Spleen (tissue), 11 donors: ENCODE measurements at regions not wholly inside any gene's neighbourhood (a gene's known extent, or its start where the extent isn't known, plus 50 kb on each side); places are given as distances from the start of the nearest gene placed in this dataset.
"Not testable (repeated sequence)": the region's sequence is repeated elsewhere in the genome, so short reads cannot be mapped to it uniquely, and the experiment has no call there.

Experiments
- DNase-seq: peaks from one replicate; pipeline ENCODE4 v3.0.0-alpha.2; 2020
- H3K27ac ChIP-seq, 8 donors: fragments of 200-600 bp; sonication (generic) in 7 of 8; 1 replicate in 4 of 8; 2 replicates in 4 of 8; pipeline versions ENCODE4 v1.5.0 to v1.8.0; 2016 to 2021; ENCODE audit warnings: inconsistent platforms in 4 of 8, mild to moderate bottlenecking in 4 of 8, moderate library complexity in 1 of 8
- H3K27me3 ChIP-seq, 7 donors: fragments of 200-600 bp; sonication (generic) in 6 of 7; replicated peaks in 1 of 7; 1 replicate in 4 of 7; 2 replicates in 3 of 7; pipeline versions ENCODE4 v1.5.0 to v1.8.0; 2016 to 2021; ENCODE audit warnings: inconsistent platforms in 3 of 7, mild to moderate bottlenecking in 1 of 7
- H3K36me3 ChIP-seq, 6 donors: fragments of 200-600 bp; sonication (generic) in 5 of 6; 1 replicate in 4 of 6; 2 replicates in 2 of 6; pipeline versions ENCODE4 v1.5.0 to v1.8.0; 2016 to 2021; ENCODE audit warnings: inconsistent platforms in 2 of 6
- H3K4me1 ChIP-seq, 6 donors: fragments of 200-600 bp; sonication (generic) in 5 of 6; 1 replicate in 3 of 6; 2 replicates in 3 of 6; pipeline versions ENCODE4 v1.5.0 to v1.8.0; 2016 to 2021; ENCODE audit warnings: inconsistent platforms in 3 of 6
- H3K4me3 ChIP-seq, 8 donors: fragments of 200-600 bp; sonication (generic) in 7 of 8; 1 replicate in 4 of 8; 2 replicates in 4 of 8; pipeline versions ENCODE4 v1.5.0 to v1.8.0; 2016 to 2021; ENCODE audit warnings: inconsistent platforms in 4 of 8, mild to moderate bottlenecking in 4 of 8, moderate library complexity in 2 of 8
- H3K9me3 ChIP-seq, 8 donors: fragments of 200-600 bp; sonication (generic) in 7 of 8; 1 replicate in 4 of 8; 2 replicates in 4 of 8; pipeline versions ENCODE4 v1.5.0 to v1.8.0; 2016 to 2021; ENCODE audit warnings: inconsistent platforms in 4 of 8
- POLR2A ChIP-seq, 3 donors: fragments of 450-650 bp; IDR thresholded peaks; one replicate each; pipeline ENCODE4 v1.5.1; 2017; ENCODE audit warnings: antibody characterized with exemption in 3 of 3, mild to moderate bottlenecking in 1 of 3
- POLR2AphosphoS5 ChIP-seq, 3 donors: sonication (generic); formaldehyde crosslinking; IDR thresholded peaks; one replicate each; pipeline ENCODE4 v1.5.1; 2017; ENCODE audit warnings: antibody characterized with exemption in 3 of 3
- WGBS, 5 donors: extraction: QIAGEN DNeasy Blood & Tissue Kit in 3 of 5; methylation state at CpG; one replicate each; pipeline versions ENCODE4 v1.1.5 to v1.1.7; 2013 to 2018; 5-methylcytosine and 5-hydroxymethylcytosine counted together
- intact Hi-C: fragments of 100-400 bp; cut with DNase I; formaldehyde crosslinking; loops from one replicate; pipeline ENCODE4 v1.15.0; 2023; ENCODE audit warnings: low total_unique reads
- TF ChIP-seq, protein P1 (sequence below), 11 experiments: fragments of 200-600 bp in 7 of 11; fragments of 450-650 bp in 4 of 11; sonication (generic) in 4 of 11; IDR thresholded peaks in 8 of 11; conservative IDR thresholded peaks in 3 of 11; 1 replicate in 7 of 11; 2 replicates in 4 of 11; pipeline versions ENCODE4 v1.4.0 to v1.8.0; 2016 to 2021; ENCODE audit warnings: antibody characterized with exemption in 11 of 11, inconsistent platforms in 4 of 11, mild to moderate bottlenecking in 1 of 11
- donor health status: healthy with polysubstance abuse.
- donor health status: DM: no; HTN: no; CAD: no; lungs with moderate emphysema.
- donor health status: DM: no; HTN: no; CAD: no.
- donor health status: Bipolar disorder and iron deficiency.
- donor health status: healthy.
- donor health status: DM: no; HTN: no; CAD: no.
- donor health status: DM: yes; HTN: yes; CAD: no.

DNA sequence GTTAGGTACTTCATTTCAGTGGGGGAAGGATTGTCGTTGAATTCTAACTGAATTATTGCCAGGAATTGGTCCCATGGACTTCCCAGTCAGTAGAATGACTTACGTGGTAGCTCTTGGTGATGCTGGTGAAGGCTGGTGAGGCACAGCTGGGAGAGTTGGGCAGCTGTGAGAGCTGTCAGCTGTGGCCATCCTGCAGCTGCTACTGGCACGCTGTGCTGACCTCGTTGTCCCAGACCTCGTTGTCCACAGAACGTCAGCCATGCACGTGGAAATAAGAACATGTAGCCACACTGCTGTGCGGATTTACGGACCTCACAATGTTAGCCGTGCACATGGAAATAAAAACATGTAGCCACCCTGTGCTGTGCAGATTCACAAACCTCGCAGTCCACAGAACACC is 102.3 kb downstream of the NPIPB11 start:
- Histone ChIP-seq H3K4me3 (no peak overlapping the region), H3K27me3 (no peaks in the 10 kb centered on the region), H3K36me3 (peaks cover 0 to 34% (median 0%) of the 10 kb centered on the region in 6 donors), H3K4me1 (peaks cover 0 to 15% (median 5%) of the 10 kb centered on the region in 6 donors), H3K27ac (no peak overlapping the region), H3K9me3 (no peaks in the 10 kb centered on the region)
- intact Hi-C loops = no loop called here
- TF ChIP-seq POLR2AphosphoS5 (IDR thresholded peaks at IDR 0.05) (no peak), POLR2A (IDR thresholded peaks at IDR 0.05) (no peak)
- DNase-seq = no peak
- 73 to 84% (median 78%) methylated on average over 7 to 11 of the region's 11 CpGs for WGBS, 5 donors

DNA sequence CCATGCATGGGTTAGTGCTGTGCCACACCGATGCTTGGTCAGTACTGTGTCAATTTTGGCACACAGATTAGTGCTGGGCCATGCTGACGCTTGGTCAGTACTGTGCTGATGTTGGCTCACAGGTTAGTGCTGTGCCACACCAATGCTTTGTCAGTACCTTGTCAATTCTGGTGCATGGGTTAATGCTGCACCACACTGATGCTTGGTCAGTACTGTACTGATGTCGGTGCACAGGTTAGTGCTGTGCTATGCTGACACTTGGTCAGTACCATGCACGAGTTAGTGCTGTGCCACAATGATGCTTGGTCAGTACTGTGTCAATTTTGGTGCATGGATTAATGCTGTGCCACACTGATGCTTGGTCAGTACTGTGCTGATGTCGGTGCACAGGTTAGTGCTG is 103.0 kb downstream of the NPIPB11 start:
- Histone ChIP-seq H3K27me3 (no peaks in the 10 kb centered on the region), H3K4me1 (peaks cover 0 to 13% (median 5%) of the 10 kb centered on the region in 6 donors), H3K27ac (no peak overlapping the region), H3K4me3 (no peak overlapping the region), H3K9me3 (no peaks in the 10 kb centered on the region), H3K36me3 (peaks cover 0 to 34% (median 0%) of the 10 kb centered on the region in 6 donors)
- intact Hi-C loops = no loop called here
- no peak for DNase-seq
- TF ChIP-seq POLR2AphosphoS5 (IDR thresholded peaks at IDR 0.05) (no peak), POLR2A (IDR thresholded peaks at IDR 0.05) (no peak)
- TF ChIP-seq, protein P1, sequence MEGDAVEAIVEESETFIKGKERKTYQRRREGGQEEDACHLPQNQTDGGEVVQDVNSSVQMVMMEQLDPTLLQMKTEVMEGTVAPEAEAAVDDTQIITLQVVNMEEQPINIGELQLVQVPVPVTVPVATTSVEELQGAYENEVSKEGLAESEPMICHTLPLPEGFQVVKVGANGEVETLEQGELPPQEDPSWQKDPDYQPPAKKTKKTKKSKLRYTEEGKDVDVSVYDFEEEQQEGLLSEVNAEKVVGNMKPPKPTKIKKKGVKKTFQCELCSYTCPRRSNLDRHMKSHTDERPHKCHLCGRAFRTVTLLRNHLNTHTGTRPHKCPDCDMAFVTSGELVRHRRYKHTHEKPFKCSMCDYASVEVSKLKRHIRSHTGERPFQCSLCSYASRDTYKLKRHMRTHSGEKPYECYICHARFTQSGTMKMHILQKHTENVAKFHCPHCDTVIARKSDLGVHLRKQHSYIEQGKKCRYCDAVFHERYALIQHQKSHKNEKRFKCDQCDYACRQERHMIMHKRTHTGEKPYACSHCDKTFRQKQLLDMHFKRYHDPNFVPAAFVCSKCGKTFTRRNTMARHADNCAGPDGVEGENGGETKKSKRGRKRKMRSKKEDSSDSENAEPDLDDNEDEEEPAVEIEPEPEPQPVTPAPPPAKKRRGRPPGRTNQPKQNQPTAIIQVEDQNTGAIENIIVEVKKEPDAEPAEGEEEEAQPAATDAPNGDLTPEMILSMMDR (IDR thresholded peaks at IDR 0.05 in 8 of 11, conservative IDR thresholded peaks at IDR 0.05 in 3 of 11) = no peak
- WGBS, 5 donors = 88 to 96% (median 94%) methylated on average over 5 of the region's 5 CpGs

DNA sequence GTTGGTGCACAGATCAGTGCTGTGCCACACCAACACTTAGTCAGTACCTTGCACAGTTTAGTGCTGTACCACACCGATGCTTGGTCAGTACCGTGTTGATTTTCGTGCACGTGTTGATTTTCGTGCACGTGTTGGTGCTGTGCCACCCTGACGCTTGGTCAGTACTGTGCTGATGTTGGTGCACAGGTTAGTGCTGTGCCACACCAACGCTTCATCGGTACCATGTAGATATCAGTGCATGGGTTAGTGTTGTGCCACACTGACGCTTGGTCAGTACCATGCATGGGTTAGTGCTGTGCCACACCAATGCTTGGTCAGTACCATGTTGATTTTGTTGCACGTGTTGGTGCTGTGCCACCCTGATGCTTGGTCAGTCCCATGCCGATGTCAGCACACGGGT is 103.5 kb downstream of the NPIPB11 start:
- H3K4me1 ChIP-seq = peaks cover 0 to 13% (median 5%) of the 10 kb centered on the region in 6 donors
- no peaks in the 10 kb centered on the region for H3K27me3 ChIP-seq
- TF ChIP-seq POLR2A (IDR thresholded peaks at IDR 0.05) (no peak), POLR2AphosphoS5 (IDR thresholded peaks at IDR 0.05) (no peak)
- TF ChIP-seq, protein P1 (IDR thresholded peaks at IDR 0.05 in 8 of 11, conservative IDR thresholded peaks at IDR 0.05 in 3 of 11) = no peak
- no peaks in the 10 kb centered on the region for H3K9me3 ChIP-seq
- no peak overlapping the region for H3K27ac ChIP-seq
- H3K36me3 ChIP-seq = peaks cover 0 to 34% (median 0%) of the 10 kb centered on the region in 6 donors
- no peak for DNase-seq
- no peak overlapping the region for H3K4me3 ChIP-seq
- WGBS, 5 donors = 94 to 99% (median 96%) methylated on average over 13 of the region's 13 CpGs
- intact Hi-C loops = no loop called here

DNA sequence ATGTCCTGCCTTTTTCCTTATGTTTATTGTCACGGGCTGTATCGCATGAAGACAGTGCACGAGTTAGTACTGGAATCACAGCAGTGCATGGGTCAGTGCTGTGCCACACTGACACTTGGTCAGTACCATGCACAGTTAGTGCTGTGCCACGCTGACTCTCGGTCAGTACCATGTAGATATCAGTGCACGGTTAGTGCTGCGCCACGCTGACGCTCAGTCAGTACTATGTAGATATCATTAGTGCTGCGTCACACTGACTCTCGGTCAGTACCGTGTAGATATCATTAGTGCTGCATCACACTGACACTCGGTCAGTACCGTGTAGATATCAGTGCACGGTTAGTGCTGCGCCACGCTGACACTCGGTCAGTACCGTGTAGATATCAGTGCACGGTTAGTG is 104.1 kb downstream of the NPIPB11 start:
- peaks cover 0 to 34% (median 0%) of the 10 kb centered on the region in 6 donors for H3K36me3 ChIP-seq
- H3K27ac ChIP-seq, H3K27me3 ChIP-seq, DNase-seq, H3K9me3 ChIP-seq, intact Hi-C loops, H3K4me3 ChIP-seq: not testable (repeated sequence)
- whole genome bisulfite sequencing, 5 donors = 95 to 98% (median 97%) methylated on average over 20 of the region's 20 CpGs
- peaks cover 0 to 13% (median 5%) of the 10 kb centered on the region in 6 donors for H3K4me1 ChIP-seq

DNA sequence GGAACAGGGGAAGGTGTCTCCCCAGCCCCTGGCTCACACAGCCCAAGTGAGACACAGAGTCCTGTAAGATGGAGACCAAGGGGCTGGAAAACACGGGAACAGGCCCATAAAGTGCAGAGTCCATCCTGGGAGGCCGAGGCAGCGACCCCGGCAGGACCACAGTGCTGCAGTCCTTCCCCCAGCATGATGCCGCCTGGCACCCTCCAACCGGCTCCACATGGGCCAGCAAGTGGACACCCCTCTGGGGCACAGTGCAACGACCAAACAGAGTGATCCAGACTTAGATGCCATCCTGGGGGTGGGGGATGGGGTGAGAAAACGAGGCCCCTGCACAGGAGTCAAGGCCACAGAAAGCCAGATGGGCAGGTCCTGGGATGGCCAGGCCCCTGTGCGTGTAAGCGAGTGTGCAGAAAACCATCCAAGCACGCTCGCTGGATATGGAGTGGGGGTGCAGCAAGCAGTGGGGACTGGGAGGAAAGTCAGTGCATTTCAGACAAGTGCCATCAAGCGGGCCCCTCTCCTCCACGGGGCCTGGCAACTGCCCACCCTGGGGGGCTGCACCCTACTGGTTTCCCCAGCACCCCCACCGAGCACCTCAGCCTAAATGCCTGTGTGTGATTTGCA is 104.7 kb downstream of the NPIPB11 start:
- peaks cover 0 to 34% (median 0%) of the 10 kb centered on the region in 6 donors for H3K36me3 ChIP-seq
- DNase-seq, intact Hi-C loops, H3K27me3 ChIP-seq, H3K27ac ChIP-seq, H3K9me3 ChIP-seq, H3K4me3 ChIP-seq: not testable (repeated sequence)
- H3K4me1 ChIP-seq = peaks cover 0 to 13% (median 5%) of the 10 kb centered on the region in 6 donors
- WGBS, 5 donors = 75 to 87% (median 80%) methylated on average over 14 to 15 of the region's 15 CpGs

DNA sequence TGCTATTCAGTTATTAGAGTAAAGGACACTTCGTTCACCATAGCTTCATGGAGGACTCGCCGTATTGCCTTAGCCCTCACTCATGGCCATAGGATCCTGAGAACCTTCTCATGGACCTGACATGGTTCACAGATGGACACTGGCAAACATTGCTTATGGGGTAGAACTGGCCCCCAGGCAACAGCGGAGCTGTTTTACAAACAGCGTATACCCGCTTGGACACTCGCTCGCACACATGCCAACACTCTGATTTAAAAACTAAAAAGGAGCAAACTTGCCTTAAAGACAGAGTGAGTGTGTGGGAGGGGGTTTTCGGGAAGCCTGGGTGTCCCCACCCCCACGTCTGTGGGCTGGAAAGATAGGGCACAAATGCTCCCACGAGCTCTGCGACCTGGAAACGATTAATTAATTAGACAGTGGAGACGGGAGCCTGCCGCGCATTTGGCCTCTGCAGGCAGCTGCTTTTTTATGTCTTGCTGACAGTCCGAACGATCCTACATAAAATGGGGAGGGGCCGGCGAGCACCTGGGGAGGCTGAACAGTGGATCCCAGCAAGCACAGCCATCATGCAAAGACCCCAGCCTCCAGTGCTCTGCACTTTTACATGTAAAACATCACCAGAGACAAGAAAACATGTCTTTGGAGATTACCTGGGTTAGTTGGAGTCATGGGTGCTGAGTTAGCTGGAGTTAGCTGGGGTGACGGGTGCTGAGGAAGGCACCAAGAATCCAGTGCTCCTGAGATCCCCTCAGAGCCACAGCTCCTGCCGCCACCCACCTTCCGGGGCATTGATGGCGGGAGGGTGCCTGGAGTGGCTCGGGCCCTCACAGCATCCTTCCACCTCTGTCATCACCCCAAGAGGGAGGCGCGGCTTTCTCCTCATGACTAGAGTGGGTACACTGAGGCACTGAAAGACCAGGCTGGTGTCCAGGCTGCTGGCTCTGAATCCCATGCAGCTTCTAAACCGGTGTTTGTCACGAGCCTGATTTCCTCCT is 105.7 kb downstream of the NPIPB11 start:
- H3K4me3 ChIP-seq, H3K27me3 ChIP-seq, H3K9me3 ChIP-seq, DNase-seq, intact Hi-C loops: not testable (repeated sequence)
- Histone ChIP-seq H3K27ac (peak overlapping the region in 2 of 8 donors; percentile 9 to 28), H3K36me3 (peaks cover 0 to 27% (median 0%) of the 10 kb centered on the region in 6 donors), H3K4me1 (peaks cover 0 to 13% (median 5%) of the 10 kb centered on the region in 6 donors)
- 70 to 82% (median 72%) methylated on average over 25 to 29 of the region's 29 CpGs for WGBS, 5 donors

DNA sequence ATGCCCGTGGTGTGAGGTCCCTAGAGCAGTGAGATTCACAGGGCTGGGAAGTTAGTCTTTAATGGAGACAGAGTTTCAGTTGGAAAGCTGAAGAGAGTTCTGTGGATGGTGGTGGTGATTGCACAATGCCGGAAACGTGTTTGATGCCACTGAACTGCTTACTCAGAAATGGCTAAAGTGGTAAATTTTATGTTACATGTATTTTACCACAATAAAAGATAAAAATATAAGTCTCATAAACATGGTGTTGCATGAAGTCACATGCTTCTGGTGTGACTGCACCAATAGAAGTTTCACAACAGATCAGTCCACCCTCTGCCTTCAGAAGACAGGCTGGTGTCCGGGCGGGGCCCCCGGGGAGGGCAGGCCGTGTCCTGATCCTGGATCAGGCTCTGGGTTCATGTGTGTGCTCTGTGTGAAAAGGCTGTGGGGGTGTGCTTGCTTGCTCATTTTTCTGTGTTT is 106.5 kb downstream of the NPIPB11 start:
- H3K9me3 ChIP-seq, H3K27me3 ChIP-seq, H3K4me3 ChIP-seq, intact Hi-C loops, DNase-seq: not testable (repeated sequence)
- peaks cover 0 to 27% (median 0%) of the 10 kb centered on the region in 6 donors for H3K36me3 ChIP-seq
- 41 to 57% (median 44%) methylated on average over 7 of the region's 7 CpGs for WGBS, 5 donors
- peak overlapping the region in 2 of 8 donors; percentile 9 to 28 for H3K27ac ChIP-seq
- H3K4me1 ChIP-seq = peaks cover 0 to 13% (median 6%) of the 10 kb centered on the region in 6 donors

DNA sequence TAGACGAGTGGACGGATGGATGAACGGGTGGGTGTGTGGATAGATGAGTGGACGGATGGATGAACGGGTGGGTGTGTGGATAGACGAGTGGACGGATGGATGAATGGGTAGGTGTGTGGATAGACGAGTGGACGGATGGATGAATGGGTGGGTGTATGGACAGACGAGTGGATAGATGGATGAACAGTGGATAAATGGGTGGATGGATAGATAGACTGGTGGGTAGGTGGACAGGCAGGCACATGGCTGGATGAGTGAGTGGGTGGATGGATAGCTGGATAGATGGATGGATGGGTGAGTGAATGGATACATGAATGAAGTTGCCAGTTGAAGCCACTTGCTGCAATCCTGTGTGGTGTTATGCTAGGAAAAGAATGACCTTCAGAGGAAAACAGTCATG is 107.5 kb downstream of the NPIPB11 start:
- Histone ChIP-seq H3K4me1 (peaks cover 0 to 24% (median 6%) of the 10 kb centered on the region in 6 donors), H3K36me3 (peaks cover 0 to 19% (median 0%) of the 10 kb centered on the region in 6 donors)
- 90 to 97% (median 93%) methylated on average over 7 to 10 of the region's 10 CpGs for WGBS, 5 donors
- H3K9me3 ChIP-seq, H3K27ac ChIP-seq, DNase-seq, H3K27me3 ChIP-seq, intact Hi-C loops, H3K4me3 ChIP-seq: not testable (repeated sequence)
